HG02943 (cell line): ENCODE measurements at regions not wholly inside any gene's neighbourhood (a gene's known extent, or its start where the extent isn't known, plus 50 kb on each side); places are given as distances from the start of the nearest gene placed in this dataset.
"Not testable (repeated sequence)": the region's sequence is repeated elsewhere in the genome, so short reads cannot be mapped to it uniquely, and the experiment has no call there.

Source experiments
- ATAC-seq: cut with Tn5 transposase; IDR thresholded peaks from one replicate; pipeline ENCODE4 v1.9.1; 2021; ENCODE audit warnings: mild to moderate bottlenecking, low read depth, moderate library complexity; ENCODE audit not compliant: unreplicated experiment

DNA sequence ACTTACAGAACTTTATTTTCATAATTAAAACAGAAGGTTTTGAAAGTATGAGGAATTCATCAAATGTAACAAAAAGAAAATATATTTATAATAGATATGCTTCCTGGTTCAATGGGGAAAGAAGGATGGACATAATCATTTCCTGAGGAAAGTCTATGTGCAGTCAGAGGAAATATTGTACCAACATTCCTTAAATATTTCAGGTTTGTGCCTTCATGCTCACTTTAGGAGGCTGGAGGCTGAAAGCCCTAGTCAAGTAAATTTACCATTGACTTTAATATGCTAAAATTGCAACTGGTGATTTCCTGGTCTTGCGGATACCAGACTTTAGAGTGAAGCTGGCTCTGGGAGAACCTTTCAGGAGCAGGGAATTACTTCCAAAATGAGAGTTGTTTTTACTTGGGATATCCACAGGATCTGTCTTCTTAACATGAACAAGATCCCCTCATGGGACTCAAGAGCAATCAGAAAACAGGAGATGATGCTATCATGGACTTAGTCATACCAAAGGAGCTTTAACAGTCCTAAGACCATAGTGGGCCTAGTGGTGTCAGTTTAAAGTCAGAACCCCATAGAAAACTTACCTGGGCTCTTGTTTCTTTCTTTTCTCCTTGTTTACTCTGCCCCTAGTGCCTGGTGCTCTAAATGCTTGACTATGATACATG lies 762.8 kb upstream of the GRAMD2B start:
- ATAC-seq = no peak

DNA sequence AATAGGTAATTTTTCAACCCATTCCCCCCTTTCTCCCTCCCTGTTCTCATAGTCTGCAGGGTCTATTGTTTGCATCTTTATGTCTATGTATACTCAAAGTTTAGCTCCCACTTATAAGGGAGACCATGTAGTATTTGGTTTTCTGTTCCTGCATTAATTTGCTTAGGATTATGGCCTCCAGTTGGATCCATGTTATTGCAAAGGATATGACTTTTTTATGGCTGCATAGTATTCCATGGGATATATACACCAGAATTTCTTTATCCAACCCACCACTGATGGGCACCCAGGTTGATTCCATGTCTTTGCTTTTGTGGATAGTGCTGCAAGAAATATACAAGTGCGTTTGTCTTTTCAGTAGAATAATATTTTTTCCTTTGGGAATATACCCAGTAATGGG lies 761.6 kb upstream of the GRAMD2B start:
- no peak for ATAC-seq

DNA sequence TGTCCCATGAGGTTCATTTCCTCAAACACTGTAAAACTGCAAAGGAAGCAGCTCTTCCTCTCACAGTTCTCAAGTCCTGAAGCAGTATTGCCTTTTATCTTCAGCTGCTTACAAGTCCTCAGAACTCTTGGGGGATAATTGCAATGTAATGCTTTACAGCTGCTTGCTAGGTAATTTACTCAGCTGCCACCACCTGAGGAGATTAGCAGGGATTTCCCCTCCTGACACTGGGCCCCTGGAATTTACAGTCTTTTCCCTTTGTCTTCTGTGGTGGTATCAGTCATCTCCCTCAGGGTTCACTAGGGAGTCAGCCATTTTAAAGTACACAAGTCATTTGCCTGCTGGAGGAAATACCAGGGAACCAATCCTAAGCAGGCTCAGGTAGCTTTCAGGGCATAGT lies 754.3 kb upstream of the GRAMD2B start:
- ATAC-seq = no peak

DNA sequence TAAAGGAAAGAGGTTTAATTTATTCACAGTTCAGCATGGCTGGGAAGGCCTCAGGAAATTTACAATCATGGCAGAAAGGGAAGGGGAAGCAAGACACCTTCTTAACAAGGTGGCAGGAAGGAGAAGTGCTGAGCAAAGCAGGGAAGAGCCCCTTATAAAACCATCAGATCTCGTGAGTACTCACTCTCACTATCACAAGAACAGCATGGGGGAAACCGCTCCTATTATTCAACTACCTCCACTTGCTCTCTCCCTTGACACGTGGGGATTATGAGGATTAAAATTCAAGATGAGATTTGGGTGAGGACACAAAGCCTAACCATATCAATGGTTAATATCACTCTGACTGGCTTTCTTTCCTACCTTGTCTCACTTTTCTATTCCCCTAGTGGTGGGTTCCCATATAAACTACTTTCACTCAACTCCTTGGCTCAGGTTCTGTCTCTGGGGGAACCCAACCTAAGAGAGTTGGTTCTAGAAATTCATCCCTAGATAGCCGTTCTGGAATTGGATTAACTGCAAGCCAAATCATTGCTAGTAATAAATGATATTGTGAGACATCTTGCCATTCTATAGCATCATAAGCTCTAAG lies 749.8 kb upstream of the GRAMD2B start:
- no peak for ATAC-seq

DNA sequence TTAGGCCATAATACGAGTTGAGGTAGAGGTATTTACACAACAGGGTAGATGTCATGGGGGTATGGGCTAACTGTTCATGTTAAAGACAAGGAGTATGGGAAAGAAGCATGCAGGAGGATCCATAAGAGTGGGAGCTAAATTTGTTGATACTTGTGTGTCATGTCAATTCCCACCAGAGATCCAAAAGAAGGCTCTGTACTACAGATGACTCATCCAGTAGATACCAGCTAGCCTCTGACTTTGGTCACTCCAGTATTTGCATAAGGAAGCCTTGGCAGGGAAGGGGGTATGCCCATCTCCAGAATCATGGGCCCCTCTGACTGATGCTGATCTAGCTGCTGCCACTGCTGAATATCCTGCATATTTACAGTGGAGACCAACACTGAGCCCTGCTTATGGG lies 743.7 kb upstream of the GRAMD2B start:
- ATAC-seq = no peak

DNA sequence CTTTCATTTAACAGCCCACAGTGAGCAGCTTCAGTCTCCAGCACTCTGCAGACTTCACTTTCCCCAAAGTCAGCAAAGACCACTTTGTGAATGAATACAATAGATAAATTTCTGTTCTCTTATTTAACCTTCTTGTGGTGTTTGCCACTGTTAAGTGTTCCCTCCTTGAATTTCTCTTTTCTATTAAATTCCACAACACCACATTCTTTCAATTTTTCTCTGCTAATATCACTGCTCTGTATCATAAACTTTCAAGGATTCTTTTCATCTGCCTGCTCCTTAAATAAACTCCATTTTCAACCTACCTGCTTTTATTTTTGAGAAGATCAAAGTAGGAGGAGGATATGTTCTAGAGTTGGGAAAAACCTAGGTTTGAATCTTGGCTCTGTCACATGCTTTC lies 739.5 kb upstream of the GRAMD2B start:
- no peak for ATAC-seq

DNA sequence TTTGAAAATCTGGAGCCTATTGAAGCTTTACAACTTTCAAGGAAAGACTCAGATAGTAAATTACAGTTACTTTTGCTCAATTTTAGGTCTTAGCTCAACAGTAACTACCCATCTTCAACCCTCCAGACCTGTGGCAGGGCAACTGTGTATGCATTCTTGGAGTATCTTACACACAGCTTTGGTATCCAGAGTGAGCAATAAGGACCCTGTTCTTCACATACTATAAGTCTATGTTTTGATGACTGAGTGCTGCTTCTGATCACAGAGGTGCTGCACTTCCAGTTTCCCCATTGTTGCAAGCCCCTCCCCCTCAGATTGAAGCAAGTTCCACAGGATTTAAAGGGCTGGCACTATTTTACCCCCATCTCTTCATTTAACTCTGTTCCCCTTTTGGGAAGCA lies 737.4 kb upstream of the GRAMD2B start:
- ATAC-seq = no peak

DNA sequence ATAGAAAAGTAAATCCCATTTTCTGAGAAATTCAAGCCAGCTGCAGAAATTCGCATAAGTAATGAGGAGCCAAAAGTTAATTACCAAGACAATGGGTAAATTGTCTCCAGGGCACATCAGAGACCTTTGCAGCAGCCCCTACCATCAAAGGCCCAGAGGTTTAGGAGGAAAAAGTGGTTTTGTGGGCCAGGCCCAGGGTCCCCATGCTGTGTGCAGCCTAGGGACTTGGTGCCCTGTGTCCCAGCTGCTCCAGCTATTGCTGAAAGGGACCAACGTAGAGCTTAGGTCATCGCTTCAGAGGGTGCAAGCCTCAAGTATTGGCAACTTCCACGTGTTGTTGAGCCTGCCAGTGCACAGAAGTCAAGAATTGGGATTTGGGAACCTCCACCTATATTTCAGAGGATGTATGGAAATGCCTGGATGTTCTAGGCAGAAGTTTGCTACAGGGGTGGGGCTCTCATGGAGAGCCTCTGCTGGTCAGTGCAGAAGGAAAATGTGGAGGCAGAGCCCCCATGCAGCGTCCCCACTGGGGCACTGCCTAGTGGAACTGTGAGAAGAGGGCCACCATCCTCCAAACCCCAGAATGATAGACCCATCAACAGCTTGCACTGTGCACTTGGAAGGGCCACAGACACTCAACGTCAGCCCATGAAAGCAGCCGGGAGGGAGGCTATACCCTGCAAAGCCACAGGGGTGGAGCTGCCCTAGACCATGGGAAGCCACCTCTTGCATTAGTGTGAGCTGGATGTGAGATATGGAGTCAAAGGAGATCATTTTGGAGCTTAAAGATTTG lies 731.3 kb upstream of the GRAMD2B start:
- ATAC-seq = not testable (repeated sequence)

DNA sequence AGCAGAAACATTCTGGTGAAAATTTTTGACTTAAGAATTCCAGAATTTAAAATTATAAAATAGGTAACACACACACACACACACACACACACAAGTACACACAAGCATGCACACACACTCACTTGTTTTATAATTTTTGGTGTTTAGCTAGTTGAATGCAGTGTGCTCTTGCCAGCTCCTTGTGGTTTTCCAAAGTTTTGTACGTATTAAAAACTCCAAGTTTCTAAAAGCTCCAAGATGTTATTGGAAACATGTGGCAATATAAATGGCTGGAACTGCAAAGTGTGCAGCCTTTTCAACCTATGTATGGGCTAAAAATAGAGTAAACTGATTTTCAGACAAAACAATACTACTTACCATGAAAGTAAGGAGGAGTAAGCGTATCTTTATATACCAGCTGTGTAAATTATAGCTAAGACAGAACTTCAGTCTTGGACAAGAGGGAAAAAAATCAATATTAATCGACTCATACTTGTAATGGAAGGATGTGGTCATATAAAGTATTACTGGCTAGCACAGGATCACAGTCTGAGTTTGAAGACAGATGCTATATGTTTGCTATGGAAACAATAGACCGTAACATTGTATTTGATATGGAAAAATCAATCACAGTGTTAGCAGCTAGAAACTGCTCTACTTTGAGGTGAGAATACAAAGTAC lies 727.1 kb upstream of the GRAMD2B start:
- no peak for ATAC-seq

DNA sequence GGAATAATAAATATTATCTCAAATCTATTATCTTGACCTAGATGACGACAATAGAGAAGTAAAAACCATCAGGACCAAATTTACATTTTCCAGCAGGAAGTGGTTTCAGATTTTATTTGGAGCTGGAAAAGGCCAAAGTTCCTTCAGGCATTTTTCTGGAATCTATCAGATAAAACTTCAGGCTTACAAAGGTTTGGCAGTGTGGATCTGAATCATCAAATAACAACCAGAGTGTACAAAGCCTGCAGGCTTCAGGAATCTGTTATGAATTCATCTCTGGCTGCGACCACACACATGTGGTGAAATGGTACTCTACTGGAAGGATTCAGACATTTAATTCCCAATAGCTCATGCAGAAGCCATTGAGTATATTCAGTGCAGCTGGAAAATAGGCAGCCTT lies 726.4 kb upstream of the GRAMD2B start:
- ATAC-seq = no peak

DNA sequence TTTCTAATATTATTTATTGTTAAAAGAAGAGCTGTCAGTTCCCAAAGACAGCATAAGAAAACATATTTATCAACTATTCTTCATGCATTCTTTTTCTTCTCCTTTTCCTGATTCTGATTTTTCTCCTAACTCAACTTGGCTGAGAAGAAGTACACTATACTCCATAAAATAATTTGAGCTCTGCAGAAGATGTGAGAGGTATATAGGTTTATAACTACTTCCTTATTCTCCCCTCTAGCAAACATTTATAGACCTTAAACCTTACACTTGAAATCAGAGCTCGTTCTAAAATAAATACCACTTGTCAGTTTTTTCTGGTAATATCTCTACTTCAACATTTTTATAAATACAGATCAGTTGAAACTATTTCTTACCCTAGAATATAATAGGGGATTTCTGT lies 724.8 kb upstream of the GRAMD2B start:
- no peak for ATAC-seq

DNA sequence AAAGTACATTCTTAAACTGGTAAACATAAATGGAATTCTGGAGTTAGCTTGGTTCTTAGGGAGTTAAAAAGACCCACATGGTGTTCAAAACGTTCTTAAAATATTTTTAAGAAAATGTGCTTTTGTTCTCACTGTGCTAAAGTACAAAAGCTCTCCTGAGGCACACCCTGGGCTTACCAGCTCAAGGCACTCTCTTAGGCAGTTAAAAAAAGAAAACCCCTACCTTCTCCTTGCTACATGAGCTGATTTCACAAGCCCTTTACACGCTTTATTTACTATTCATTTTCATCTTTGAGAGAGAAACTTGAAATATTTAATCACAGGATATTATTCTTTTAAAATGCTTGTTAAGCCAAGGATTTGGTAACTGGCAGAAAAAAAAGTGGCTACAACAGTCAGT lies 723.3 kb upstream of the GRAMD2B start:
- no peak for ATAC-seq

DNA sequence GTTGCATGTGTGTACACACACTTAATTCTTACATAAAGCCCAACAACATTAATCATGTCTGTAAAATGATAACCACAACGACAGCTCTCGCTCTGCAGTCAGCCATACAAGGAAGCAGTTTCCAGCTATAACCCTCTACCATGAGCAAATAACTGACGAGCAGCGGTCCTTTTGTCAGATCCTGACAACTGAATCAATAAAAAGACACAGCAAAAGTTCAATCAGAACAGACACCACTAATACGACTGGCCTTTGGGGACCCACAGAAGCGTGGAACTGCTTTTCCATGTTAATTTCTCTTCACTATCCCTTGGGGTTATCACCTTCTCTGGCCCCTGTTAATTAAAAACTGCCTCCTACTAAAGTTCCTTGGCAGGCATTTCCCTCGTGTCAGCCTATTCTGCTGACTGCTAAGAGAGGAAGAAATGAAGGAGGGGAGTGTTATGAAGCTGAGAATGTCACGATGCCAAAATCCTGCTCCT lies 722.8 kb upstream of the GRAMD2B start:
- ATAC-seq = no peak

DNA sequence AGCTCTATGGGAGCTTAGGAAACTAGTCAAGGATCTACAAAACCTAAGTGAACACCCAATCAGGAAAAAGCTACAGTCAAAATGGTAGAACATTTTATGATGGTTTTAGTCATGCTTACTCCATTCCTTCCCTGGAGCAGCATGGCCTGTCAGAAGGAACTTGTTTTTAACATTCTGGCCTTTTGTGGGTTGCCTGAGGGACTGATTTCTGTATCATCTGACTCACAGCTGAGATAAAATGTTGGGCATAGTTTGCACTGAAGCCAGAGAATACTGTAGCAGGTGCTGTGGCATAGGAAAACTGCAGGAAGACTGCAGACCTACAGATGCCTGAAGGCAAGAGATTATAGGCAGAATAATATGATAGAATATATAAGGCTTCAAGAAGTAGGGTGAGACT lies 719.6 kb upstream of the GRAMD2B start:
- ATAC-seq = no peak

DNA sequence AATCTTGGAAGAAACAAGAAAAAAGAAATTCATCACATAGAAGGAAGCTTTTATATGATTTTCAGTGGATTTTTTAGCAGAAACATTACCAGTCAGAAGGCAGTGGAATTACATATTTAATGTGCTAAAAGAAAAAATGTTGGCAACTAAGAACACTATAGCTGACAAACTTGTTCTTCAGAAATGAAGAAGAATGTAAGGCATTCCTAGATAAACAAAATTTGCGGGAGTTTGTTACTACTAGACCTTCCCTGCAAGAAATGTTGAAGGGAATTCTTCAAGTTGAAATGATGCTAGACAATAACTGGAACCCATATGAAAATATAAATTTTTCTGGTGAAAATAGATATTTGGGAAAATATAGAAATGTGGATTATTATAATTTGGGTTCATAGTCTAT lies 718.3 kb upstream of the GRAMD2B start:
- ATAC-seq = no peak

DNA sequence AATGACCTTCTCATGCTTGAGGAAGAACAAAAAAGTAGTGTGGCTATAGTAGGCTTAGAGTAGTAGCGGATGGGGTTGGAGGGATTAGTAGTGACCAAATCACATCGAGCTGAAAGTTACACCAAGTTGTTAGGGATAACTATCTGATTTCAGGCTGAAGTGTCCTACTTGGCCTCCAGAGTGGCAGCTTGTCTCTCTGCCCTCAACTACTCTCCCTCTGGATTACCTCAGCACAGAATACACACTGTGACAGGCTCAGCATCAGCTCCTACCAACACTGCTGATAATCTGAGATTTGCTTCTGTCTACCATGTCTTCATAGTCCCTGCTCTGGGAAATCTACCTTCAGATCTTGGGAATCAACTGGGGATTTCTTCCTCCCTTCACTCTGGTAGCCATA lies 714.6 kb upstream of the GRAMD2B start:
- no peak for ATAC-seq

DNA sequence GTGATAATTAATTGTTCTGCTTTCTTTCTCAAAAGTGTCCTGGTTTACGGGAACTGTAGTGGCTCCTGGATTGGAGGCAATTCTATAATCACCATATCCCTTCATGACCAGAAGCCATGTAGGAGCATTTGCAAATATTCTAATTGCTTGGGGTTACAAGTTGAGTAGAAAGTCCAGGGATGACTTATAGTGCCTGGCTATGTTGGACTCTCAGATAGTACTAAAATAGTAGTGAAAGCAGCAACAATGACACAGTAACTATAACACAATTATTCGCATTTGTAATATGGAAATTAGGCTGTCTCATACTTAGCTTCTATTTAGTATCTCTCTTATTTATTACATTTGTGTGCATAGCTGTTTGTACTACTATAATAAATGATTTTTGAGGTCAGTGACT lies 712.5 kb upstream of the GRAMD2B start:
- no peak for ATAC-seq

DNA sequence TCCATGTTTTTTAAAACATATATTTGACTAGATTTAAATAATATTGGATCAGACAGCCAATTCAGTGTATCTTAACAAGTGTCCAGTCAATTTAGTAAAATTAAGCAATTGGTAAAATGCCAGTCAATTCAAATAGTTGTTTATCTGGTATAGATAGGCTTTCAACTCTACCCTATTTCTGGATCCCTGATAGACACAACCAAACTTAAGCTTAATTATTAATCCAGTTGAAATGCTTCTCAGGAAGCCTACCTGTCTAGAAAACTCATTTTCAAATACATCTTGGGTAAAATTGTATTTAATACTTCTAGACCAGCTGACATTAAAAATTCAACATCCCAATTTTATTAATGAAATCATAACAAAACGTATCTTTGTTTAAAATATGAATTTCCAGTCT lies 710.8 kb upstream of the GRAMD2B start:
- ATAC-seq = no peak

DNA sequence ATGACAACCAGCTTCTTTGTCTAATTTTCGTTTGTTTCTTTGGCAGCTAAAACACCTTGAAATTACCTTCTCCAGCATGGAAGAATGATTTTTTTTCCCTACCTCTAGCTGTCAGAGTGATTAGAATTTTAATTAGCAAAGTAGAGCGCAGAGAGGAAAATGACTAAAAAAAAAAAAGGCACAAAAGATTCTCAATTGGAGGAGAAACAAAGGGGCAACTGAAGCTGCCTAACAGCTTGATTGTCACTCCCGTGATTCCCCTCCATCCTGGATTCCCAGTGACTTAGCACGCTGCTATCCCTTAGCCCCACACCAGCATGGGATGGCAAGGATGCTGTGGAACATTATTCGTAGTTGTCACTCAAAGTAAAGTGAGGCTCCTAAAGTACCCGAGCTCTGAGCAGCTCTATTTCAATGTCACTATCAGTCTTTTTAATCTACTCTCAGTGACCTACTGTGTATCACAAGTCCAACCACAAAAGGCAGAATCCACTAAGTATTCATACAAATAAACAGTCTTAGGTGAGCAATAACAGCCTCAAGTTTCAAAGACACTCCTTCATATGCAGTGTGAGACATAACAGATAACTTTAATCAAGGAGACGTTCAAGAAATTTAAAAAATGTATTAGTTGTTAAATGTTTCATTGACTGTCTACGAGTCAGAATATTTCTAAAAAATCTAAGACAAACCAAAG lies 710.0 kb upstream of the GRAMD2B start:
- ATAC-seq = no peak

DNA sequence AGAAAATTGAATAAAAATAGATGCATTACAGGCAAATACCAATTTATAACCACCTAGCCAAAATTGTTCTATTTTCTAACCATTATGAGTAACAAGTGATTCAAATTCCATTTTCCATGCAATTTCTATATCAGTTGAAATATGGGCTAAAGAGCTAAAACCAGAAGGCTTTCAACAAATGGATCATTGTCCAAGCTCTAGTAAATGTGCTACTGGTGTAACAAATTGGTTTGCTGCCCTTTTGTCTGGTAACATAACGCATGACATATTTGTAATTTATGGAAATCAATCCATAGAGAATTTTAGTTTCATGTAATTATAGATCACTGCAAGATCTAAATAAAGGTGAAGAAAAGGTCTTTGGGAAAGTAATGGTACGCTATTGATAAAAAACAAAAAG lies 708.0 kb upstream of the GRAMD2B start:
- ATAC-seq = no peak

DNA sequence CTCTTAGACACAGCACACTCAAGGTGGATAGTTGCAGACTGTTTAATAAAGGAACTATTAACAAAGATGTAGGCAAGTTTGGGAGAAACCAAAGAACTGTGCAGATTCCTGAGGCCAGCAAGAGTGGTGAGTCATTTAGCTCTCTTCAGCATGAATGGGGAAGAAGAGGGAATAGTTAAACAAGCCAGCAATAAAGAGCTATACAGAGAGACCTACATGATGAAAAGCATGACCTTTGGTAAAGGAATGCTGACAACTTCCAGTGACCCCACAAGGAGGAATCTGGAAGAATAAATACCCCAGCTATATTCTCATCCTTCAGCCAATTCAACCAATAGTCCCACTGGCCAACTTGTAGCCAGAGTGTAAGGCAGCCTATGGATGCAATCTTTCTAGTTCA lies 706.0 kb upstream of the GRAMD2B start:
- no peak for ATAC-seq
